GM12878 (cell line): ENCODE measurements at regions not wholly inside any gene's neighbourhood (a gene's known extent, or its start where the extent isn't known, plus 50 kb on each side); places are given as distances from the start of the nearest gene placed in this dataset.
A peak's percentile ranks its signal among the peaks of the same experiment; 100 is the strongest.

Experiments used
- ATAC-seq: fragments of 200-7000 bp; cut with Tn5 transposase; 3 replicates; pipeline ENCODE4 v1.9.1; 2020; ENCODE audit warnings: mild to moderate bottlenecking, moderate library complexity
- BruUV-seq: library from RNA; stranded (reverse); fragments of 400-500 nt; replicated peaks from 2 replicates; lab custom pipeline; 2021; lab: Mats Ljungman, UMichigan
- CTCF ChIA-PET: fragments of 300-600 bp; sonication (Branson Sonifier 250); formaldehyde crosslinking; extraction: SDS; loops from one replicate; lab custom pipeline; 2021; ENCODE audit warnings: inconsistent platforms; lab: Yijun Ruan, JAX
- POLR2A ChIA-PET: fragments of 350-600 bp; formaldehyde crosslinking; extraction: SDS; loops from one replicate; lab custom pipeline; 2021; ENCODE audit warnings: inconsistent platforms; lab: Charles Lee
- RAD21 ChIA-PET: fragments of 300-600 bp; sonication (Branson Sonifier 250); formaldehyde crosslinking; loops from one replicate; lab custom pipeline; 2023; ENCODE audit warnings: antibody characterized with exemption; ENCODE audit not compliant: unreplicated experiment; lab: Charles Lee
- SMC1A ChIA-PET: fragments of 300-600 bp; sonication (Branson Sonifier 250); formaldehyde crosslinking; loops from one replicate; lab custom pipeline; 2023; ENCODE audit not compliant: unreplicated experiment, uncharacterized antibody; lab: Charles Lee
- DNase-seq: peaks from one replicate; pipeline ENCODE4 v3.0.0-alpha.2; 2011; ENCODE audit warnings: low read depth, low spot score
- FAIRE-seq: peaks from 3 replicates; lab custom pipeline; 2011; peaks lifted over from hg19 to GRCh38; lab: Jason Lieb, UNC
- H2AFZ ChIP-seq: 2 replicates; pipeline ENCODE4 v1.6.0; 2011; ENCODE audit warnings: low read depth, low read length, control low read depth; ENCODE audit not compliant: control insufficient read depth
- H3K27ac ChIP-seq: 2 replicates; pipeline ENCODE4 v1.5.1; 2011; ENCODE audit warnings: control low read depth; ENCODE audit not compliant: control insufficient read depth, insufficient read depth
- H3K27me3 ChIP-seq, 2 experiments: replicated peaks in 1 of 2; 2 replicates each; pipeline versions ENCODE4 v1.6.0 to v1.6.1; 2011; ENCODE audit warnings: low read length in 1 of 2; ENCODE audit not compliant: control insufficient read depth in 2 of 2, insufficient read depth in 2 of 2
- H3K36me3 ChIP-seq, 2 experiments: 2 replicates each; pipeline ENCODE4 v1.5.1; 2011; ENCODE audit warnings: low read length in 1 of 2; ENCODE audit not compliant: control insufficient read depth in 2 of 2, insufficient read depth in 2 of 2
- H3K4me1 ChIP-seq: 2 replicates; pipeline ENCODE4 v1.6.1; 2011; ENCODE audit warnings: mild to moderate bottlenecking, low read length, moderate library complexity, mixed read lengths; ENCODE audit not compliant: control insufficient read depth, insufficient read depth
- H3K4me2 ChIP-seq: 2 replicates; pipeline ENCODE4 v1.6.0; 2011; ENCODE audit warnings: control low read depth; ENCODE audit not compliant: control insufficient read depth, insufficient read depth
- H3K4me3 ChIP-seq: fragments of 200-600 bp; sonication (generic); 2 replicates; pipeline ENCODE4 v1.5.1; 2016
- H3K79me2 ChIP-seq: 2 replicates; pipeline ENCODE4 v1.6.0; 2011; ENCODE audit warnings: low read length; ENCODE audit not compliant: control insufficient read depth, insufficient read depth
- H3K9ac ChIP-seq: 2 replicates; pipeline ENCODE4 v1.8.0; 2011; ENCODE audit warnings: low read length, control low read depth, mixed read lengths; ENCODE audit not compliant: control insufficient read depth, insufficient read depth
- H3K9me3 ChIP-seq: replicated peaks from 3 replicates; pipeline ENCODE4 v1.5.1; 2011; ENCODE audit warnings: mild to moderate bottlenecking, low read length; ENCODE audit not compliant: control insufficient read depth, insufficient read depth
- H4K20me1 ChIP-seq: 2 replicates; pipeline ENCODE4 v1.6.0; 2011; ENCODE audit not compliant: control insufficient read depth, insufficient read depth
- CHD2 ChIP-seq: IDR thresholded peaks from 2 replicates; pipeline ENCODE4 v1.6.1; 2011; ENCODE audit warnings: low read depth, low read length, improper control_type of control experiment, borderline replicate concordance
- CREM ChIP-seq: IDR thresholded peaks from 2 replicates; pipeline ENCODE4 v1.6.1; 2014; ENCODE audit warnings: antibody characterized with exemption, low read depth
- IKZF2 ChIP-seq, 2 experiments: fragments of 450-650 bp; IDR thresholded peaks; 2 replicates each; pipeline ENCODE4 v1.6.1; 2017; ENCODE audit warnings: mild to moderate bottlenecking in 2 of 2, moderate library complexity in 2 of 2
- KDM1A ChIP-seq: fragments of 200-600 bp; sonication (generic); IDR thresholded peaks from 2 replicates; pipeline ENCODE4 v1.6.1; 2016; ENCODE audit warnings: borderline replicate concordance
- MTA2 ChIP-seq: fragments of 450-650 bp; IDR thresholded peaks from 2 replicates; pipeline ENCODE4 v1.6.1; 2016; ENCODE audit warnings: low read depth, mild to moderate bottlenecking, moderate library complexity
- MTA3 ChIP-seq: IDR thresholded peaks from 2 replicates; pipeline ENCODE4 v1.6.1; 2012; ENCODE audit warnings: low read length, inconsistent platforms, borderline replicate concordance
- NFIC ChIP-seq: IDR thresholded peaks from 2 replicates; pipeline ENCODE4 v1.6.1; 2012; ENCODE audit warnings: low read depth, mild to moderate bottlenecking, inconsistent platforms, low read length, moderate library complexity
- PAX5 ChIP-seq: IDR thresholded peaks from 2 replicates; pipeline ENCODE4 v1.6.1; 2011; ENCODE audit warnings: low read depth, low read length, borderline replicate concordance
- RCOR1 ChIP-seq: conservative IDR thresholded peaks from 2 replicates; pipeline ENCODE4 v1.6.1; 2012; ENCODE audit warnings: low read depth, low read length, improper control_type of control experiment
- RUNX3 ChIP-seq: IDR thresholded peaks from 2 replicates; pipeline ENCODE4 v1.6.1; 2012; ENCODE audit warnings: low read length, inconsistent platforms
- SPI1 ChIP-seq: IDR thresholded peaks from 2 replicates; pipeline ENCODE4 v1.6.1; 2011; ENCODE audit warnings: low read depth, mild to moderate bottlenecking, low read length, moderate library complexity, borderline replicate concordance; ENCODE audit not compliant: insufficient read depth
- SREBF2 ChIP-seq: IDR thresholded peaks from 2 replicates; pipeline ENCODE4 v1.6.1; 2012; ENCODE audit warnings: mild to moderate bottlenecking, low read length
- STAT1 ChIP-seq: fragments of 450-650 bp; conservative IDR thresholded peaks from 2 replicates; pipeline ENCODE4 v1.6.1; 2014; ENCODE audit warnings: antibody characterized with exemption, mild to moderate bottlenecking
- ZNF384 ChIP-seq: IDR thresholded peaks from 2 replicates; pipeline ENCODE4 v1.6.1; 2012; ENCODE audit warnings: low read depth, mild to moderate bottlenecking, low read length, improper control_type of control experiment, borderline replicate concordance
- WGBS: methylation state at CpG from one replicate; pipeline ENCODE4 v1.1.6; 2016; ENCODE audit warnings: low lambda C conversion rate; ENCODE audit not compliant: insufficient replicate concordance, insufficient coverage; ENCODE audit errors: missing lambda C conversion rate; 5-methylcytosine and 5-hydroxymethylcytosine counted together
- in situ Hi-C: fragments of 300-500 bp; cut with MboI; formaldehyde crosslinking; loops from 9 replicates; pipeline ENCODE4 v1.14.3; 2018; ENCODE audit warnings: mixed read lengths
- intact Hi-C: fragments of 100-400 bp; cut with micrococcal nuclease; formaldehyde crosslinking; loops from one replicate; pipeline ENCODE4 v1.14.2; 2022; ENCODE audit not compliant: unreplicated experiment
- TF ChIP-seq, protein P1 (sequence below): IDR thresholded peaks from 2 replicates; pipeline ENCODE4 v1.6.1; 2012; ENCODE audit warnings: low read depth, low read length, improper control_type of control experiment
- TF ChIP-seq, protein P2 (sequence below): fragments of 450-650 bp; IDR thresholded peaks from 2 replicates; pipeline ENCODE4 v1.6.1; 2017; ENCODE audit warnings: low read depth, mild to moderate bottlenecking, moderate library complexity

DNA sequence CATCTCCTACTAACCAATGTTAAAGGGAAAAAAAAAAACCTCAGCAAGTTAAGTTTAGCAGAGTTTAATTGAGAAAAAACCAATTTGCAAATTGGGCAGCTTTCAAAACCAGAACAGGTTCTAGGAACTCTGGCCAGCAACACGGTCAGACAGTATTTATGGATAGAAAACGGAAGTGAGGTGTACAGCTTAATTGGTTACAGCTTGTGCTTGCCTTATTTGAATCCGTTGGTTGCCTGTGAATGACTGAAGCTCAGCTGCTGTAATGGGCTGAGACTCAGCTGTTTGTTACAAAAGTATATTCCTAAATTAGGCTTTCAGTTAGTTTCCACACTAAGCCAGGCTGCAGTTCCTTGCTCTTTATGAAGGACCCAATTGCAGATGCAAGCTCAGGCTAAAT, 217.0 kb downstream of the SREK1 start:
- FAIRE-seq (no peak), ATAC-seq (no peak), DNase-seq (no peak)
- H4K20me1 ChIP-seq: no peaks in the 10 kb centered on the region
- H3K9me3 ChIP-seq: no peaks in the 10 kb centered on the region
- no peaks in the 10 kb centered on the region for H3K36me3 ChIP-seq
- SMC1A ChIA-PET: no interaction called here
- no peak overlapping the region for H2AFZ ChIP-seq
- no peaks in the 10 kb centered on the region for H3K27me3 ChIP-seq
- no TSS peak for BruUV-seq
- H3K4me1 ChIP-seq: no peaks in the 10 kb centered on the region
- POLR2A ChIA-PET: no interaction called here
- in situ Hi-C loops: no loop called here
- CTCF ChIA-PET: interaction anchor here (1.0 kb wide), 1 partner anchor 768 kb away, joined by 4 read pairs; no protein-coding TSS in a partner anchor
- WGBS: 24% methylated on average over 3 of the region's 3 CpGs
- intact Hi-C loops: no loop called here
- no peak overlapping the region for H3K4me2 ChIP-seq
- RAD21 ChIA-PET: no interaction called here
- no peak overlapping the region for H3K4me3 ChIP-seq
- H3K9ac ChIP-seq: no peak overlapping the region
- H3K79me2 ChIP-seq: no peaks in the 10 kb centered on the region
- TF ChIP-seq SPI1: peak; percentile 32; the same call in 1 of the 2 replicates
- TF ChIP-seq MTA2: no peak
- no peak for TF ChIP-seq STAT1
- H3K27ac ChIP-seq: no peak overlapping the region

DNA sequence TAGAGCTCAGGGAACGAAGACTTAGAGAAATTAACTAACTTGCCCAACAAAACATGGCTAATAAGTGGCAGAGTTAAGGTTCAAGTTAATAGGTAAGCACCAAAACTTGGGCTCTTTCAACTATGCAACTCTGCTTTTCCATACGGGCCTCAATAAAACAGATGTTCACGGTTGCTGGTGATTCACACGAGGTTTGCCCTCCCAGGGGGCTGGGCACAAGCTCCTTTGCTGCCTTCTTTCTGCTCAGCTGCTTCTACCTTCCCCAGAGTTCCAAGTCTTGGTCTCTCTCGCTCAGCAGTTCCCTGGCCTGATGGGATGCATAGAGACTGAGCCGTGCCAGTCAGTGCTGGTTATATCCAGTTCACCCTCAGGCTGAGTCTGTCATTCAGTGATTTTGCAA, 217.9 kb downstream of the SREK1 start:
- in situ Hi-C loops (no loop called here), intact Hi-C loops (no loop called here)
- no peak overlapping the region for H2AFZ ChIP-seq
- H3K36me3 ChIP-seq: no peaks in the 10 kb centered on the region
- ChIA-PET CTCF (interaction anchor here (1.0 kb wide), 1 partner anchor 769 kb away, joined by 4 read pairs; no protein-coding TSS in a partner anchor), POLR2A (interaction anchor here (0.6 kb wide), 1 partner anchor 250 kb away, joined by 3 read pairs; no protein-coding TSS in a partner anchor), SMC1A (no interaction called here), RAD21 (no interaction called here)
- no peak overlapping the region for H3K4me3 ChIP-seq
- H3K4me2 ChIP-seq: no peak overlapping the region
- FAIRE-seq: no peak
- DNase-seq: no peak
- H3K4me1 ChIP-seq: no peaks in the 10 kb centered on the region
- no peaks in the 10 kb centered on the region for H3K9me3 ChIP-seq
- TF ChIP-seq, protein P1, sequence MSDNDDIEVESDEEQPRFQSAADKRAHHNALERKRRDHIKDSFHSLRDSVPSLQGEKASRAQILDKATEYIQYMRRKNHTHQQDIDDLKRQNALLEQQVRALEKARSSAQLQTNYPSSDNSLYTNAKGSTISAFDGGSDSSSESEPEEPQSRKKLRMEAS: no peak
- TF ChIP-seq MTA3: no peak
- TF ChIP-seq, protein P2, sequence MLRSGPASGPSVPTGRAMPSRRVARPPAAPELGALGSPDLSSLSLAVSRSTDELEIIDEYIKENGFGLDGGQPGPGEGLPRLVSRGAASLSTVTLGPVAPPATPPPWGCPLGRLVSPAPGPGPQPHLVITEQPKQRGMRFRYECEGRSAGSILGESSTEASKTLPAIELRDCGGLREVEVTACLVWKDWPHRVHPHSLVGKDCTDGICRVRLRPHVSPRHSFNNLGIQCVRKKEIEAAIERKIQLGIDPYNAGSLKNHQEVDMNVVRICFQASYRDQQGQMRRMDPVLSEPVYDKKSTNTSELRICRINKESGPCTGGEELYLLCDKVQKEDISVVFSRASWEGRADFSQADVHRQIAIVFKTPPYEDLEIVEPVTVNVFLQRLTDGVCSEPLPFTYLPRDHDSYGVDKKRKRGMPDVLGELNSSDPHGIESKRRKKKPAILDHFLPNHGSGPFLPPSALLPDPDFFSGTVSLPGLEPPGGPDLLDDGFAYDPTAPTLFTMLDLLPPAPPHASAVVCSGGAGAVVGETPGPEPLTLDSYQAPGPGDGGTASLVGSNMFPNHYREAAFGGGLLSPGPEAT: no peak
- no peak for TF ChIP-seq CREM
- TF ChIP-seq RCOR1: no peak
- no peak for TF ChIP-seq RUNX3
- TF ChIP-seq ZNF384: no peak
- no peak for TF ChIP-seq CHD2
- no peak for TF ChIP-seq PAX5
- no peak for TF ChIP-seq IKZF2 (IDR thresholded peaks at IDR 0.05)
- no peak for TF ChIP-seq NFIC
- TF ChIP-seq KDM1A: no peak
- no peak for TF ChIP-seq SREBF2
- H3K79me2 ChIP-seq: no peaks in the 10 kb centered on the region
- no peaks in the 10 kb centered on the region for H3K27me3 ChIP-seq
- BruUV-seq: no TSS peak
- no peaks in the 10 kb centered on the region for H4K20me1 ChIP-seq
- no peak for ATAC-seq
- H3K27ac ChIP-seq: no peak overlapping the region
- WGBS: 17% methylated on average over 6 of the region's 6 CpGs
- no peak overlapping the region for H3K9ac ChIP-seq
